OCI-LY7 (cell line): ENCODE measurements at regions not wholly inside any gene's neighbourhood (a gene's known extent, or its start where the extent isn't known, plus 50 kb on each side); places are given as distances from the start of the nearest gene placed in this dataset.

Experiments used
- BruUV-seq: library from RNA; stranded (reverse); fragments of 400-500 nt; replicated peaks from 2 replicates; lab custom pipeline; 2021; lab: Mats Ljungman, UMichigan
- CTCF ChIA-PET: fragments of 300-600 bp; sonication (Branson Sonifier 250); formaldehyde crosslinking; loops from one replicate; lab custom pipeline; 2022; ENCODE audit warnings: antibody characterized with exemption; ENCODE audit not compliant: unreplicated experiment; lab: Charles Lee
- POLR2A ChIA-PET: fragments of 300-600 bp; sonication (Branson Sonifier 250); formaldehyde crosslinking; loops from one replicate; lab custom pipeline; 2022; ENCODE audit warnings: antibody characterized with exemption; lab: Charles Lee
- DNase-seq: peaks from one replicate; pipeline ENCODE4 v3.0.0-alpha.2; 2015; ENCODE audit warnings: low spot score
- H2AFZ ChIP-seq: fragments of 200-600 bp; sonication (generic), shearing (Covaris generic); 2 replicates; pipeline ENCODE4 v1.6.1; 2014; ENCODE audit warnings: mild to moderate bottlenecking, antibody characterized with exemption, low read length, moderate library complexity
- H3K27ac ChIP-seq: fragments of 200-600 bp; sonication (generic); 2 replicates; pipeline ENCODE4 v1.5.1; 2014; ENCODE audit warnings: mixed run types, low read depth, mild to moderate bottlenecking, moderate library complexity, low read length, inconsistent platforms; ENCODE audit not compliant: poor library complexity, severe bottlenecking
- H3K36me3 ChIP-seq: fragments of 200-600 bp; sonication (generic); 2 replicates; pipeline ENCODE4 v1.6.1; 2014; ENCODE audit warnings: mild to moderate bottlenecking, antibody characterized with exemption, low read length, moderate library complexity, mixed read lengths; ENCODE audit not compliant: insufficient read depth
- H3K4me1 ChIP-seq: fragments of 200-600 bp; sonication (generic); 2 replicates; pipeline ENCODE4 v1.5.1; 2014; ENCODE audit warnings: mild to moderate bottlenecking, low read length; ENCODE audit not compliant: insufficient read depth, poor library complexity, severe bottlenecking
- H3K4me2 ChIP-seq: fragments of 200-600 bp; sonication (generic); 2 replicates; pipeline ENCODE4 v1.6.1; 2014; ENCODE audit warnings: mild to moderate bottlenecking, low read length
- H3K4me3 ChIP-seq: fragments of 200-600 bp; sonication (generic); 2 replicates; pipeline ENCODE4 v1.5.1; 2014; ENCODE audit warnings: mild to moderate bottlenecking, low read depth, low read length; ENCODE audit not compliant: poor library complexity, severe bottlenecking
- H3K79me2 ChIP-seq: fragments of 200-600 bp; sonication (generic); 2 replicates; pipeline ENCODE4 v1.6.1; 2016; ENCODE audit warnings: low read depth, mild to moderate bottlenecking, low read length, moderate library complexity, mixed read lengths; ENCODE audit not compliant: insufficient read depth
- H3K9me2 ChIP-seq: fragments of 200-600 bp; sonication (generic); 2 replicates; pipeline ENCODE4 v1.6.1; 2016; ENCODE audit warnings: mild to moderate bottlenecking, low read length, mixed read lengths; ENCODE audit not compliant: insufficient read depth
- H3K9me3 ChIP-seq: fragments of 200-600 bp; sonication (generic); 2 replicates; pipeline ENCODE4 v1.6.1; 2014; ENCODE audit warnings: mild to moderate bottlenecking, mixed run types, low read length, mixed read lengths
- H4K20me1 ChIP-seq: fragments of 200-600 bp; sonication (generic); 2 replicates; pipeline ENCODE4 v1.6.1; 2014; ENCODE audit warnings: mild to moderate bottlenecking, antibody characterized with exemption, low read length, moderate library complexity, mixed read lengths; ENCODE audit not compliant: insufficient read depth
- CTCF ChIP-seq: fragments of 200-600 bp; sonication (generic); conservative IDR thresholded peaks from 2 replicates; pipeline ENCODE4 v1.5.1; 2014; ENCODE audit warnings: mild to moderate bottlenecking, antibody characterized with exemption, low read length, moderate library complexity, mixed read lengths
- EZH2phosphoT487 ChIP-seq: fragments of 200-600 bp; sonication (generic); IDR thresholded peaks from 2 replicates; pipeline ENCODE4 v1.6.1; 2018; ENCODE audit warnings: low read depth, borderline replicate concordance, mild to moderate bottlenecking, mixed run types, antibody characterized with exemption, low read length, moderate library complexity, mixed read lengths
- intact Hi-C: fragments of 100-400 bp; cut with micrococcal nuclease; formaldehyde crosslinking; loops from one replicate; pipeline ENCODE4 v1.10.0; 2022; ENCODE audit not compliant: unreplicated experiment

- DNase-seq = no peak
- Histone ChIP-seq H3K79me2 (no peaks in the 10 kb centered on the region), H4K20me1 (no peaks in the 10 kb centered on the region), H3K27ac (no peak overlapping the region), H3K4me3 (no peak overlapping the region), H3K9me3 (no peaks in the 10 kb centered on the region), H3K4me2 (no peak overlapping the region), H3K9me2 (no peaks in the 10 kb centered on the region), H3K36me3 (no peaks in the 10 kb centered on the region), H3K4me1 (no peaks in the 10 kb centered on the region), H2AFZ (no peak overlapping the region)
- ChIA-PET POLR2A (interaction anchor here (0.6 kb wide), 1 partner anchor 17 kb away, joined by 3 read pairs; no protein-coding TSS in a partner anchor), CTCF (no interaction called here)
- intact Hi-C loops = no loop called here
- TF ChIP-seq EZH2phosphoT487 = no peak
- no TSS peak for BruUV-seq
Observed at GRCh38 chr15:100769043-100769974, 110.3 kb upstream of the ALDH1A3 start.

- no peaks in the 10 kb centered on the region for H4K20me1 ChIP-seq
- H3K4me3 ChIP-seq = no peak overlapping the region
- DNase-seq = no peak
- no peak overlapping the region for H3K27ac ChIP-seq
- H3K79me2 ChIP-seq = no peaks in the 10 kb centered on the region
- ChIA-PET POLR2A (no interaction called here), CTCF (no interaction called here)
- BruUV-seq = no TSS peak
- no peaks in the 10 kb centered on the region for H3K36me3 ChIP-seq
- TF ChIP-seq CTCF (no peak), EZH2phosphoT487 (no peak)
- no peaks in the 10 kb centered on the region for H3K4me1 ChIP-seq
- intact Hi-C loops = no loop called here
- no peak overlapping the region for H3K4me2 ChIP-seq
- no peaks in the 10 kb centered on the region for H3K9me2 ChIP-seq
- no peak overlapping the region for H2AFZ ChIP-seq
- H3K9me3 ChIP-seq = no peaks in the 10 kb centered on the region
Observed at GRCh38 chr15:100769975-100770340, 109.7 kb upstream of the ALDH1A3 start.

- no peaks in the 10 kb centered on the region for H3K4me1 ChIP-seq
- TF ChIP-seq EZH2phosphoT487 (no peak), CTCF (no peak)
- POLR2A ChIA-PET = no interaction called here
- CTCF ChIA-PET = interaction anchor here (0.6 kb wide), 1 partner anchor 94 kb away, joined by 3 read pairs; no protein-coding TSS in a partner anchor
- H4K20me1 ChIP-seq = no peaks in the 10 kb centered on the region
- intact Hi-C loops = no loop called here
- H3K4me3 ChIP-seq = no peak overlapping the region
- H3K79me2 ChIP-seq = no peaks in the 10 kb centered on the region
- no peaks in the 10 kb centered on the region for H3K9me3 ChIP-seq
- H3K9me2 ChIP-seq = no peaks in the 10 kb centered on the region
- no peak overlapping the region for H3K4me2 ChIP-seq
- H3K36me3 ChIP-seq = no peaks in the 10 kb centered on the region
- DNase-seq = no peak
- BruUV-seq = no TSS peak
- no peak overlapping the region for H2AFZ ChIP-seq
- no peak overlapping the region for H3K27ac ChIP-seq
Observed at GRCh38 chr15:100770661-100771584, 108.7 kb upstream of the ALDH1A3 start.
